Umbilical cord (tissue), 1 donor: ENCODE measurements at regions not wholly inside any gene's neighbourhood (a gene's known extent, or its start where the extent isn't known, plus 50 kb on each side); places are given as distances from the start of the nearest gene placed in this dataset.
A peak's percentile ranks its signal among the peaks of the same experiment; 100 is the strongest.

ENCODE experiments used
- DNase-seq: peaks from one replicate; pipeline ENCODE4 v3.0.0-alpha.2; 2015; ENCODE audit warnings: low spot score

- no peak for DNase-seq
These were observed 193.9 kb downstream of the FIGN start for GRCh38 chr2:163541943-163542342.

DNA sequence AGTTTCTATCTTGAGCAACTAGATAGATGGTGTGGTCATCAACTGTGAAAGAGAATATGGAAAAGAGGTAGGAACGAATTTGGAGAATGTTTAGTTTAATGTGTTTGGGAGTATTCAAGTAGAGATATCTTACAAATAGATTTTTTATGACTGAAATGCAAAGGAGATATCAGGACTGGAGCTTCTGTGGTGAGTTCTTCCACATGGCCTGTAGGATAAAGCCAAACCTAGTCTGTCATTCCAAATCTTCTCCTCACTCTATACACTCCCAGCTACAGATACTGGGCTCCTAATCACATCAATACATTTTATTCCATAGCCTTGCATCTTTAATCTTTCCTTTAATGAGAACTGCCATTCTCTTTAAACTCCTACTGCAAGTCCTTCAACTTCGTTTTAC, 194.3 kb downstream of the FIGN start:
- no peak for DNase-seq

DNA sequence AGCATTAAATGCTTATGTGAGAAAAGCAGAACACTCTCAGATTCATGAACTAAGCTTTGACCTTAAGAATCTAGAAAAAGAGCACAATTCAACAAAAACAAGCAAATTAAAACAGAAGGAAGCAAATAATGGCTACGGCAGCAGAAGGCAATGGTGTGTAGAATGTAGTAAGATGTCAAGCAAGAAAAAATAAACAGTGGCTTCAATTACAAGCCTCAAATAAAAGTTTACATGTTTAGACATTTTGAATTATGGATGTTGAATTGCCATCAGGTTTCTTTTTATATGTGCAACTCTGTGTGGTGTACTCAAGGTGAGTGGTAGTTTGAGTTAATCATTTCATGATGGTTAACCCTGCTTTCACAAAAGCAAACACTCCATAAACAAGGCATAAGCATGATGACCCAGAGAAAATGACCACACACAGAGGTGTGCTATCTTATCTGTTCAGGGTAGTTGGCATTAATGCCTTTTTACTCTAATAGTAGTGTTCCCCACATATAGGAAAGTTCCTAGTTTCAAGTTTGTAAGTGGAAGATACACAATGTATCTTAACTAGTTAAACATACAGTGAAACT, 207.1 kb downstream of the FIGN start:
- DNase-seq = no peak

DNA sequence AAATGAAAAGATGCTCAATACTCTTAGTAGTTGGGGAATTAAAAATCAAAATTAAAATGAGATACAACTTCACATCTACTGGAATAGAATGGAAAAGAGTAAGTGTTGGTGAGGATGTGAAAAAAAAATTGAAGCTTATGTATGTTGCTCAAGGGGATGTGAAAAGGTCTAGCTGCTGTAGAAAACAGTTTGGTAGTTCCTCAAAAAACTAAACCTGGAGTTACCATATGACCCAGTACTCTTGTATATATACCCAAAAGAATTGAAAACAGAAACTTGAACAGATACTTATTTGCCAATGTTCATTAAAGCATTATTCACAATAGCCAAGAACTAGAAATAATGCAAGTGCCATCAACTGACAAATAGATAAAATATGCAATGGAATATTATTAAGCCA, 208.4 kb downstream of the FIGN start:
- DNase-seq = no peak

GRCh38 chr2:163518762-163519161, 217.0 kb downstream of the FIGN start:
- no peak for DNase-seq

GRCh38 chr2:163515836-163516235, 220.0 kb downstream of the FIGN start:
- no peak for DNase-seq

DNA sequence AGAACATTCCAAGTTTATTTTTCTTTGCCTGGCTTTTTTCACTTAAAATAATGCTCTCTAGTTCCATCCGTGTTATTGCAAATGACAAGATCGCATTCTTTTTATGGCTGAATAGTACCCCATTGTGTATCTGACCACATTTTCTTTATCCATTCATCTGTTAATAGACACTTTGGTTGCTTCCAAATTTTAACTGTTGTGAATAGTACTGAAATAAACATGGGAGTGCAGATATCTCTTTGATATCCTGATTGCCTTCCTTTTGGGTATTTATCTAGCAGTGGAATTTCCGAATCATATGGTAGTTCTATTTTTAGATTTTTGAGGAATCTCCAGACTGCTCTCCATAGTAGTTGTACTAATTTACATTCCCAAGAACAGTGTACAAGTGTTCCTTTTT, 230.5 kb downstream of the FIGN start:
- no peak for DNase-seq

DNA sequence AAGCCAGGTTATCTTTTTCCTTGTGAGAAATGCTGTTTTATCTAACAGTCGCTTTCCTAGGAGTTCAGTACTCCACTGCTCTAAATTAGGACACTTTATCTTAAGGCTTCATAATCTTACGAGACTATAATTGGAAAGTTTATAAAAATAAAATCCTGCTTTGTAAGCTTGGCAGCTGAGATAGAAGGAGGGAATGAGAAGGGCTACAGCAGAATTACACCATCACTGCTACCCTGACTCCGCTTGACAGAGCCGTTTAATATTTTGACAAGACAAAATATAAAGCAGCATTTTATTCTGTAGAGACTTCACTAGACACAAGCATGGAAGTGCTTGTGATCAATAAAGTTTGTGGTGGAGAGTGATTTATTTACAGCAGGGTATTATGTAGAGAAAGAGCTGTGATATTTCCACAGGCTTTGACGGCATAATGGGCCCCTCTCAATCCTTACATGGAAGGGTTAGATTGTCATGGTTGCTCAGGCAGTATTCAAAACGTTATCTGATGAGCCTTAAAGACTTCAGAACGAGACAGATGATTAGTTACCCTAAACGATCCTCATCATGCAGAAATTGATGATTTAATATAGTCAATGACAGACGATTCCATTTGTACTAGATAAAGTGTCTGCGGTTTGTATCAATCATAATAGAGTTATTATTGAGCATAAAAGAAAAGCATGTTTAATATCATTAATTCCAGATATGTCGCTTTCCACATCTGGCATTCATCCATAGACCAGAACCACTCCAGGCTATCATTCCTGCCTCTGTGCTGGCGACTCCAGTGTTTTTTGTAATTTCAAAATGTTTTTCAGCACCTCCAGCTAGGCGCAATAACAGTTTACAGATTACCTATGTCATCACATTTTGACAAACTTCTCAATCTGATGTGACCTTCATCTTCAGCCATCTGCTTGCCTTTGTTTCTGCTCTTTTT, 242.2 kb downstream of the FIGN start:
- DNase-seq = peak; percentile 52

- no peak for DNase-seq
These were observed 244.0 kb downstream of the FIGN start for GRCh38 chr2:163491850-163492249.

GRCh38 chr2:163490281-163490680, 245.5 kb downstream of the FIGN start:
- DNase-seq = no peak

DNA sequence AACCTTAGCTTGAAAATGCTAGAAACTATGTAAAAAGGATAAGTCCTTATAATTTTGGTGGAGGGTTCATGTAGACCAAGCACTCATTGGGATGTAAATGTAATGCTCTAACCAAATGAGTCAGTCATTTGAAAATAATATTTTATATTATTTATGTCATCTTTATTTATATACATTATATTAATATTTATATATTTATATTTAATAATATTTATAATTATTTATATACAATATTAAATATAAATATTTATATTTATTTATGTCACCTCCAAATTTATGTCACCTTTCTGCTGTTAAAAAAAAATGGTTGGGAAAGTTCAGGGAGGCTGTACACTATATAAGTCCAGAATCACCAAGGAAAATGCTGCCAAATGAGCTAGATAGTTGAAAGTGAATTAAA, 254.3 kb downstream of the FIGN start:
- DNase-seq = no peak

- no peak for DNase-seq
These were observed 256.2 kb downstream of the FIGN start for GRCh38 chr2:163479599-163479998.

- no peak for DNase-seq
These were observed 260.0 kb downstream of the FIGN start for GRCh38 chr2:163475815-163476214.

DNA sequence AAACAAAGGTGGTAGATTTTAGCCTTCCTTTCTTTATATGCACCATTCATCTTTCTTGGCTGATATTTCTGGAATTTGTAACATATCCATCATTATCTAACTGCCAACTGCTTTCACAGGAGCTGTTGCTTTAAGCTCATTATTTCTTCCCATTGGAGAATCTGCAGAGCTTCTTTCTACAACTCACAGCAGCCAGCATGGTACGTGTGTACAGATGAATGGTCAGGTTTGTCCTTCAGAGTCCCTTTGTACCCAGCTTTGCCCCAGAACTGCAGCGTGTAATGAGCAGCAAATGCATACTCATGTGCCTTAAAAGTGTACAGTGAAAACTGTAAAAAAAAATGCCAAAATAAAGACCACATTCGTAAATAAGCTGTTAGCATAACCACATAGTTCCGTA, 260.9 kb downstream of the FIGN start:
- DNase-seq = no peak

GRCh38 chr2:163474319-163474744, 261.5 kb downstream of the FIGN start:
- no peak for DNase-seq

GRCh38 chr2:163471947-163472346, 263.9 kb downstream of the FIGN start:
- no peak for DNase-seq

DNA sequence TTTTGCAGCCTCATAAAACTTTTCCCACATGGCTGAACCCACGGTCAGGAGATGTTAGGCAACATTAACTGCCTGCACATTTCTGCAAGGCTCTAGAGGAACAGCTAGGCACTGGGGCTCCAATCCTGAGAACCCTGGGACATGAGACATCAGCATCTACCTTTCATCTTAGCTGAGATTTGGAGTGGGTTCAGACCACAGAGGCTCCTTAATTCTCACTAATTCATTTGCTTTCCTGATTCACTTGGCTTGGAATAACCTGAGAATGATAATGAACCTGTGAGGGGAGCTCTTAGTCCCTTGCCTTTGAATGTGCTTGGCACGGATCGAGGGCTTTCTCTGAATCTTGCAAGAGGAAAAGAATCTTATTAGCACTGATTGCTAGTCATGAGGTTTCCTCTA, 266.2 kb downstream of the FIGN start:
- DNase-seq = no peak

DNA sequence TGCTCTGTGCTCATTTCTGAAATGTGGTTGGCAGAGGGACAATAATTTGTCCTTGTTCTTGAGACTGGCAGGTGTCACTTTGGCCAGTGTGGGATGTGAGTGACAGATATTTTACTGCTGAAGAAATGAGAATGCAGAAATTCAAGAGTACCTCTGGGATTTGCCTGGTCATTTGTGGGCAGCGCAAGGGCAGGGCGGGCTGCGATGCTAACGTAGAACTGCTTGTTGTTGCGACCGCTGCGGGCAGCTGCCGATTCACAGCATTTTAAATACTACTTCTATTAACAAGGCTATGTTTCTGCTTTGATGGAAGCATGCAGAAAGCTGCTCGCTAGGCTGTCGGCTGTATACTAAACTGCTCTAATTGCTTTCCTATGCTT, 268.6 kb downstream of the FIGN start:
- DNase-seq = no peak

- DNase-seq = no peak
These were observed 269.2 kb downstream of the FIGN start for GRCh38 chr2:163466331-163467250.

DNA sequence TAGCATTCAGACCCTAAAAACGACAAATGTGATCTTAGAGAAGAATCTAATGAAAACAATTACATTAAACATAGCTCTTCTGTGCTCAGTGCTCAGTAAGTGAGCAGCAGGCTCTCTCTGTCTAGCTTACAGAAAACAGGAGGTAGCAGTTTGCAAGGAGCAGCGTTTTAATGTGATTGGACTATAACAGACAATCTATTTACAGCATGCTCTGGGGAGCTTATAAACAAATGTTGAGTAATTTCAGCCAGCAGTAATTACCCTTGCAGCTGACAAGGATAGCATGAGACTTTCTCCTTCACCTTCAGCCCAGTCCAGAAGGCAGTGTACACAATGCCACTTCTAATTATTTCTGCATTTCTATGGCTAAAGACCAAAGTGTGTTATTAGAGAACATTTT, 270.4 kb downstream of the FIGN start:
- no peak for DNase-seq

DNA sequence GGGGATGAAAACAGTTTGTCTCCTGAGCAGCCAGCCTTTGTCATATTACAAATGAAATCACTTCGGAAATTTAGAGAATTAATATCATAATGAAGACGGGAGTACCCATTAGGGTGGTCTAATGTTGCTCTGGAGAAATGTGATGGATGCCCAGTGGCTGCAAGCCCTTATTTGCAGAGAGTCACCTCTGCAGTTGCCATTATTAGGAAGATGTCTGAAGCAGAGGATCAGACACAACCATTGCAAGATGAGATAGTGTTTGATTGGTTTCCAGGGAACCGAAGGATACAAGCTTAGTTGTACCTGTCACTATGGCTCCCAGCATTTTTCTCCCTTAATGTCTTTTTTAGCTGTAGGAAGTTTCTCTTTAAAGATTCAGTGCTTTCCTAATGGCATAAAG, 272.4 kb downstream of the FIGN start:
- DNase-seq = no peak

GRCh38 chr2:163462993-163463392, 272.8 kb downstream of the FIGN start:
- no peak for DNase-seq
